ENCODE measurements at regions not wholly inside any gene's neighbourhood (a gene's known extent, or its start where the extent isn't known, plus 50 kb on each side); places are given as distances from the start of the nearest gene placed in this dataset.

DNA sequence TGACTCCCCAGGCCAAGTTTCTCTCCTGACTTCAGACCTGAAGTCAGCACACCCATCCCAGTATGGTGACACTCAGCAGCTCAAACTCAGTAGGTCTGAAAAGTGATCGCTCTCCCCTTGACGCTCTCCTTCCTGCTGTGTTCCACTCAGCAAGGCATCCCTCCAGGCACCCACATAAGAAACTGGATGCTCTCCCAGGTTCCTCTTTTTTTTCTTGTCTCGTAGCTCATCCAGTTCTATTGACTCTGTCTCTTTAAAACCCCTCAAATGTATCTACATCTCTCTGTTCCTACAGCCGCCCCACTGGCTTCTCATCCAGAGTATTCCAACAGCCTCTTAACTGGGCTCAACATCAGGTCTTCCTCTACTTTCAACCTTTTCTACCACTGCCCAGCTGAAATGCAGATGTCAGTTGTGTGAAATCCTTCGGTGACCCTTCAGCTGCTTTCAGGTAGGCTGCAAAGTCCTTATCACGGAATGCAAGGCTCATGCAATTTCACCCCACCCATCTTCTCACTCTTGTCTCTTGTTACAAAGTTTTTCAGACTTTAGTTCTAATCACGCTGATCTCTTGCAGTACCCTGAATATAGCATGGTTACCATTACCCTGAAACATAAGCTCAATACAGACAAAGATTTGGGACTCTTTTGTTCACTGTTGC, 286.2 kb upstream of the POU3F1 start:
- Histone ChIP-seq H4K20me1 (ENCODE audit: control insufficient read depth, insufficient read depth, insufficient read length) (no peaks in the 10 kb centered on the region), H2BK5ac (ENCODE audit: insufficient read length, low read length) (no peak overlapping the region), H2BK12ac (ENCODE audit: insufficient read length, low read depth, low read length) (no peak overlapping the region), H4K91ac (ENCODE audit: insufficient read length, low read depth, low read length) (no peak overlapping the region), H2AFZ (ENCODE audit: low read length) (no peak overlapping the region), H2BK20ac (ENCODE audit: low read depth, low read length, poor library complexity, severe bottlenecking) (no peak overlapping the region), H3K27me3 (ENCODE audit: insufficient read depth, low read length) (no peaks in the 10 kb centered on the region; the same call in 1 of the 2 replicates), H3K27ac (ENCODE audit: insufficient read length, low read depth, low read length) (no peak overlapping the region), H3K23me2 (ENCODE audit: insufficient read length, low read depth, low read length, poor library complexity, severe bottlenecking) (no peaks in the 10 kb centered on the region), H3K14ac (ENCODE audit: insufficient read depth, low read length) (no peak overlapping the region), H2AK5ac (ENCODE audit: insufficient read length, low read length) (no peak overlapping the region), H4K5ac (ENCODE audit: insufficient read length, low read depth, low read length) (no peak overlapping the region), H3K79me1 (ENCODE audit: insufficient read depth, low read depth, low read length, poor library complexity, severe bottlenecking) (no peaks in the 10 kb centered on the region), H3K23ac (ENCODE audit: insufficient read length, low read depth, low read length) (no peak overlapping the region), H3K4me2 (ENCODE audit: insufficient read depth, insufficient read length, low read length) (no peak overlapping the region), H3K9ac (ENCODE audit: extremely low read depth, insufficient read length, low read length) (no peak overlapping the region), H3T11ph (ENCODE audit: low read length) (no peak overlapping the region), H3K56ac (ENCODE audit: insufficient read length, low read depth, low read length) (no peak overlapping the region), H3K79me2 (ENCODE audit: insufficient read depth, low read length) (no peaks in the 10 kb centered on the region), H3K9me3 (ENCODE audit: control insufficient read depth, low read depth, low read length) (no peaks in the 10 kb centered on the region), H3K18ac (ENCODE audit: insufficient read length, low read depth, low read length) (no peak overlapping the region), H4K8ac (replicated peaks; ENCODE audit: insufficient read length, low read depth, low read length) (no peak overlapping the region), H3K4ac (ENCODE audit: low read depth, low read length) (no peak overlapping the region), H2BK15ac (ENCODE audit: low read depth, low read length) (no peak overlapping the region), H2BK120ac (ENCODE audit: low read depth, low read length, poor library complexity, severe bottlenecking) (no peak overlapping the region), H3K4me1 (ENCODE audit: insufficient read depth, low read length) (peaks cover 3% of the 10 kb centered on the region; the same call in 1 of the 2 replicates)
- Mint-ChIP-seq H3K4me3 (no peak overlapping the region), H3K27ac (no peak overlapping the region), H3K9me3 (no peaks in the 10 kb centered on the region), H3K36me3 (ENCODE audit: insufficient read depth in 1 of 3, low read depth in 3 of 3) (no peaks in the 10 kb centered on the region; a peak in 1 of 7 replicates), H3K4me1 (peaks cover 9 to 10% of the 10 kb centered on the region in 2 experiments), H3K27me3 (ENCODE audit: low read depth) (peaks cover 11% of the 10 kb centered on the region; the same call in 1 of the 2 replicates)
- no peak for DNase-seq
- WGBS (ENCODE audit: extremely low coverage, insufficient read length, low lambda C conversion rate) = no CpG with 5 or more reads among the region's 7 CpGs
- TF ChIP-seq, protein P1, sequence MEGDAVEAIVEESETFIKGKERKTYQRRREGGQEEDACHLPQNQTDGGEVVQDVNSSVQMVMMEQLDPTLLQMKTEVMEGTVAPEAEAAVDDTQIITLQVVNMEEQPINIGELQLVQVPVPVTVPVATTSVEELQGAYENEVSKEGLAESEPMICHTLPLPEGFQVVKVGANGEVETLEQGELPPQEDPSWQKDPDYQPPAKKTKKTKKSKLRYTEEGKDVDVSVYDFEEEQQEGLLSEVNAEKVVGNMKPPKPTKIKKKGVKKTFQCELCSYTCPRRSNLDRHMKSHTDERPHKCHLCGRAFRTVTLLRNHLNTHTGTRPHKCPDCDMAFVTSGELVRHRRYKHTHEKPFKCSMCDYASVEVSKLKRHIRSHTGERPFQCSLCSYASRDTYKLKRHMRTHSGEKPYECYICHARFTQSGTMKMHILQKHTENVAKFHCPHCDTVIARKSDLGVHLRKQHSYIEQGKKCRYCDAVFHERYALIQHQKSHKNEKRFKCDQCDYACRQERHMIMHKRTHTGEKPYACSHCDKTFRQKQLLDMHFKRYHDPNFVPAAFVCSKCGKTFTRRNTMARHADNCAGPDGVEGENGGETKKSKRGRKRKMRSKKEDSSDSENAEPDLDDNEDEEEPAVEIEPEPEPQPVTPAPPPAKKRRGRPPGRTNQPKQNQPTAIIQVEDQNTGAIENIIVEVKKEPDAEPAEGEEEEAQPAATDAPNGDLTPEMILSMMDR (conservative IDR thresholded peaks at IDR 0.05) = no peak

Measured in H9 (cell line).